SIG-M5 (cell line): ENCODE measurements at regions not wholly inside any gene's neighbourhood (a gene's known extent, or its start where the extent isn't known, plus 50 kb on each side); places are given as distances from the start of the nearest gene placed in this dataset.

Source experiments
- DNase-seq: peaks from one replicate; lab custom pipeline; 2025; lab: John Stamatoyannopoulos, UW

- no peak for DNase-seq
These were observed 70.5 kb upstream of the WIPF1 start for GRCh38 chr2:174668075-174668474.

- DNase-seq: no peak
These were observed 69.8 kb upstream of the WIPF1 start for GRCh38 chr2:174667250-174667860.

- no peak for DNase-seq
These were observed 69.2 kb upstream of the WIPF1 start for GRCh38 chr2:174666845-174667244.

GRCh38 chr2:174666312-174666711 is 68.7 kb upstream of the WIPF1 start:
- peak; percentile 63 for DNase-seq

GRCh38 chr2:174664084-174664759 is 66.6 kb upstream of the WIPF1 start:
- no peak for DNase-seq

- no peak for DNase-seq
These were observed 65.9 kb upstream of the WIPF1 start for GRCh38 chr2:174663550-174663949.

- DNase-seq: no peak
These were observed 65.3 kb upstream of the WIPF1 start for GRCh38 chr2:174662859-174663258.

- DNase-seq: no peak
These were observed 64.9 kb upstream of the WIPF1 start for GRCh38 chr2:174662459-174662858.

GRCh38 chr2:174660984-174661675 is 63.5 kb upstream of the WIPF1 start:
- no peak for DNase-seq

GRCh38 chr2:174659069-174659900 is 61.7 kb upstream of the WIPF1 start:
- no peak for DNase-seq

- no peak for DNase-seq
These were observed 59.1 kb upstream of the WIPF1 start for GRCh38 chr2:174656676-174657176.

GRCh38 chr2:174656035-174656434 is 58.4 kb upstream of the WIPF1 start:
- no peak for DNase-seq

GRCh38 chr2:174654419-174654941 is 56.9 kb upstream of the WIPF1 start:
- no peak for DNase-seq

GRCh38 chr2:174648896-174649295 is 51.3 kb upstream of the WIPF1 start:
- DNase-seq: no peak
